SK-MEL-5 (cell line): ENCODE measurements at regions not wholly inside any gene's neighbourhood (a gene's known extent, or its start where the extent isn't known, plus 50 kb on each side); places are given as distances from the start of the nearest gene placed in this dataset.

Experiments
- DNase-seq: peaks from one replicate; pipeline ENCODE4 v3.0.0-alpha.2; 2016; ENCODE audit warnings: low read depth, low spot score
- in situ Hi-C: cut with HindIII; loops from 2 replicates; pipeline ENCODE4 v1.10.0; 2016; ENCODE audit warnings: low sequenced_read_pairs, high pct_unique_total_duplicates, low pct_unique_long_range_greater_than_20kb

GRCh38 chr13:34542321-34542720 is 399.7 kb upstream of the NBEA start:
- no peak for DNase-seq
- in situ Hi-C loops, result no loop called here

GRCh38 chr13:34543836-34544235 is 398.2 kb upstream of the NBEA start:
- DNase-seq, result no peak

GRCh38 chr13:34545461-34545860 is 396.6 kb upstream of the NBEA start:
- in situ Hi-C loops, result no loop called here
- DNase-seq, result peak; percentile 56

More at GRCh38 chr13:34543836-34544235, 398.2 kb upstream of the NBEA start:
- in situ Hi-C loops, result no loop called here

GRCh38 chr13:34546344-34547250 is 395.5 kb upstream of the NBEA start:
- in situ Hi-C loops, result no loop called here
- DNase-seq, result no peak

- in situ Hi-C loops, result no loop called here
These were observed 394.1 kb upstream of the NBEA start for GRCh38 chr13:34547929-34548328.

GRCh38 chr13:34553376-34553775 is 388.7 kb upstream of the NBEA start:
- no peak for DNase-seq
- in situ Hi-C loops, result no loop called here

More at GRCh38 chr13:34547929-34548328, 394.1 kb upstream of the NBEA start:
- DNase-seq, result no peak

- DNase-seq, result peak; percentile 90
- in situ Hi-C loops, result no loop called here
These were observed 386.1 kb upstream of the NBEA start for GRCh38 chr13:34555988-34556387.

GRCh38 chr13:34561033-34561432 is 381.0 kb upstream of the NBEA start:
- DNase-seq, result no peak
- in situ Hi-C loops, result no loop called here

- in situ Hi-C loops, result no loop called here
- no peak for DNase-seq
These were observed 374.5 kb upstream of the NBEA start for GRCh38 chr13:34567597-34567996.

- in situ Hi-C loops, result no loop called here
- no peak for DNase-seq
These were observed 371.2 kb upstream of the NBEA start for GRCh38 chr13:34570698-34571353.

- in situ Hi-C loops, result no loop called here
- DNase-seq, result no peak
These were observed 370.4 kb upstream of the NBEA start for GRCh38 chr13:34571716-34572115.

- no peak for DNase-seq
- in situ Hi-C loops, result no loop called here
These were observed 365.0 kb upstream of the NBEA start for GRCh38 chr13:34577051-34577450.

GRCh38 chr13:34578471-34578870 is 363.6 kb upstream of the NBEA start:
- in situ Hi-C loops, result no loop called here
- no peak for DNase-seq

- in situ Hi-C loops, result no loop called here
- DNase-seq, result no peak
These were observed 363.2 kb upstream of the NBEA start for GRCh38 chr13:34578917-34579316.

- in situ Hi-C loops, result no loop called here
- DNase-seq, result no peak
These were observed 358.9 kb upstream of the NBEA start for GRCh38 chr13:34583181-34583580.

GRCh38 chr13:34587576-34587975 is 354.5 kb upstream of the NBEA start:
- in situ Hi-C loops, result no loop called here
- no peak for DNase-seq

- no peak for DNase-seq
- in situ Hi-C loops, result no loop called here
These were observed 353.7 kb upstream of the NBEA start for GRCh38 chr13:34588362-34588761.

GRCh38 chr13:34589581-34589980 is 352.5 kb upstream of the NBEA start:
- in situ Hi-C loops, result no loop called here
- no peak for DNase-seq

- no peak for DNase-seq
- in situ Hi-C loops, result no loop called here
These were observed 350.9 kb upstream of the NBEA start for GRCh38 chr13:34591129-34591528.
